Neural cell (in vitro differentiated cells): ENCODE measurements at regions not wholly inside any gene's neighbourhood (a gene's known extent, or its start where the extent isn't known, plus 50 kb on each side); places are given as distances from the start of the nearest gene placed in this dataset.

Source experiments
- H2AFZ ChIP-seq: fragments of 200-600, 300-800 bp; sonication (generic), shearing (Covaris generic); 2 replicates; pipeline ENCODE4 v1.6.0; 2014; ENCODE audit warnings: low read depth, mild to moderate bottlenecking, antibody characterized with exemption, low read length, moderate library complexity
- H3F3A ChIP-seq: fragments of 200-600 bp; shearing (Covaris generic); 2 replicates; pipeline ENCODE4 v1.6.1; 2016; ENCODE audit warnings: mild to moderate bottlenecking, moderate library complexity, mixed read lengths, antibody characterized with exemption, low read length; ENCODE audit not compliant: insufficient read depth, poor library complexity, severe bottlenecking
- H3K27ac ChIP-seq: fragments of 200-600, 300-800 bp; sonication (generic), shearing (Covaris generic); 2 replicates; pipeline ENCODE4 v1.5.1; 2014; ENCODE audit warnings: mild to moderate bottlenecking, low read length, moderate library complexity
- H3K27me3 ChIP-seq: fragments of 300-800, 200-600 bp; sonication (generic), shearing (Covaris generic); 2 replicates; pipeline ENCODE4 v1.6.0; 2014; ENCODE audit warnings: mild to moderate bottlenecking, low read depth, low read length, moderate library complexity; ENCODE audit not compliant: insufficient read depth
- H3K36me3 ChIP-seq: fragments of 300-800, 200-600 bp; sonication (generic), shearing (Covaris generic); 2 replicates; pipeline ENCODE4 v1.5.1; 2014; ENCODE audit warnings: mild to moderate bottlenecking, antibody characterized with exemption, low read length, moderate library complexity; ENCODE audit not compliant: insufficient read depth
- H3K4me2 ChIP-seq: fragments of 300-800, 200-600 bp; sonication (generic), shearing (Covaris generic); 2 replicates; pipeline ENCODE4 v1.6.0; 2014; ENCODE audit warnings: mild to moderate bottlenecking, low read length
- H3K4me3 ChIP-seq: fragments of 300-800, 200-600 bp; sonication (generic), shearing (Covaris generic); 2 replicates; pipeline ENCODE4 v1.5.1; 2014; ENCODE audit warnings: mild to moderate bottlenecking, low read length, moderate library complexity
- H3K79me2 ChIP-seq: fragments of 200-600 bp; shearing (Covaris generic); replicated peaks from 2 replicates; pipeline ENCODE4 v1.6.0; 2014; ENCODE audit warnings: mild to moderate bottlenecking, low read length, moderate library complexity; ENCODE audit not compliant: insufficient read depth
- H3K9ac ChIP-seq: fragments of 300-800, 200-600 bp; sonication (generic), shearing (Covaris generic); 2 replicates; pipeline ENCODE4 v1.6.1; 2016; ENCODE audit warnings: mild to moderate bottlenecking, low read length, mixed read lengths
- H3K9me2 ChIP-seq: fragments of 200-600 bp; shearing (Covaris generic); 2 replicates; pipeline ENCODE4 v1.6.1; 2016; ENCODE audit warnings: mild to moderate bottlenecking, low read length, mixed read lengths; ENCODE audit not compliant: insufficient read depth
- H3K9me3 ChIP-seq: fragments of 200-600, 300-800 bp; sonication (generic), shearing (Covaris generic); 2 replicates; pipeline ENCODE4 v1.6.1; 2016; ENCODE audit warnings: mild to moderate bottlenecking, mixed run types, low read length, moderate library complexity, mixed read lengths
- H4K20me1 ChIP-seq: fragments of 200-600 bp; shearing (Covaris generic); 2 replicates; pipeline ENCODE4 v1.6.1; 2016; ENCODE audit warnings: mild to moderate bottlenecking, mixed run types; ENCODE audit not compliant: insufficient read depth
- CTCF ChIP-seq: fragments of 450-650 bp; IDR thresholded peaks from 2 replicates; pipeline ENCODE4 v1.5.1; 2014; ENCODE audit warnings: antibody characterized with exemption, mild to moderate bottlenecking, moderate library complexity; ENCODE audit not compliant: poor library complexity, severe bottlenecking
- EP300 ChIP-seq: fragments of 450-650 bp; conservative IDR thresholded peaks from 2 replicates; pipeline ENCODE4 v1.6.1; 2014; ENCODE audit warnings: antibody characterized with exemption, mild to moderate bottlenecking, moderate library complexity; ENCODE audit not compliant: poor library complexity, severe bottlenecking
- EZH2 ChIP-seq: fragments of 200-600, 300-800 bp; shearing (Covaris generic), sonication (generic); IDR thresholded peaks from 2 replicates; pipeline ENCODE4 v1.6.1; 2014; ENCODE audit warnings: antibody characterized with exemption, low read length, borderline replicate concordance, mild to moderate bottlenecking; ENCODE audit not compliant: insufficient read depth, poor library complexity, severe bottlenecking
- MXI1 ChIP-seq: fragments of 450-650 bp; conservative IDR thresholded peaks from 2 replicates; pipeline ENCODE4 v1.6.1; 2014; ENCODE audit warnings: antibody characterized with exemption, mild to moderate bottlenecking; ENCODE audit not compliant: poor library complexity, severe bottlenecking
- POLR2AphosphoS5 ChIP-seq: IDR thresholded peaks from 2 replicates; pipeline ENCODE4 v1.6.1; 2012
- RAD21 ChIP-seq: fragments of 450-650 bp; conservative IDR thresholded peaks from 2 replicates; pipeline ENCODE4 v1.6.1; 2014; ENCODE audit warnings: antibody characterized with exemption, mild to moderate bottlenecking, moderate library complexity
- REST ChIP-seq: IDR thresholded peaks from 2 replicates; pipeline ENCODE4 v1.6.1; 2012; ENCODE audit warnings: borderline replicate concordance
- SMC3 ChIP-seq: fragments of 450-650 bp; conservative IDR thresholded peaks from 2 replicates; pipeline ENCODE4 v1.6.1; 2014; ENCODE audit warnings: antibody characterized with exemption, mild to moderate bottlenecking, moderate library complexity; ENCODE audit not compliant: poor library complexity
- TAF1 ChIP-seq: IDR thresholded peaks from 2 replicates; pipeline ENCODE4 v1.6.1; 2012; ENCODE audit warnings: low read depth

- Histone ChIP-seq H3K9ac (no peak overlapping the region), H2AFZ (no peak overlapping the region), H3F3A (no peaks in the 10 kb centered on the region), H3K27ac (no peak overlapping the region), H3K4me3 (no peak overlapping the region), H3K27me3 (no peaks in the 10 kb centered on the region), H3K36me3 (no peaks in the 10 kb centered on the region), H3K4me2 (no peak overlapping the region), H3K9me3 (no peaks in the 10 kb centered on the region), H3K79me2 (no peaks in the 10 kb centered on the region), H3K9me2 (no peaks in the 10 kb centered on the region), H4K20me1 (no peaks in the 10 kb centered on the region)
- TF ChIP-seq EZH2 (no peak), POLR2AphosphoS5 (no peak), REST (no peak), TAF1 (no peak), RAD21 (no peak), MXI1 (no peak), SMC3 (no peak), EP300 (no peak), CTCF (no peak)
These were observed 93.2 kb upstream of the STEAP1 start for GRCh38 chr7:90061077-90061476.

- Histone ChIP-seq H3K27ac (no peak overlapping the region), H3K79me2 (no peaks in the 10 kb centered on the region), H2AFZ (no peak overlapping the region), H3K4me2 (no peak overlapping the region), H3K27me3 (no peaks in the 10 kb centered on the region), H3K9me2 (no peaks in the 10 kb centered on the region), H3K9ac (no peak overlapping the region), H3K4me3 (no peak overlapping the region), H4K20me1 (no peaks in the 10 kb centered on the region), H3F3A (no peaks in the 10 kb centered on the region), H3K9me3 (no peaks in the 10 kb centered on the region), H3K36me3 (no peaks in the 10 kb centered on the region)
- no peak for TF ChIP-seq TAF1
- TF ChIP-seq EZH2 = no peak
- TF ChIP-seq CTCF = no peak
- TF ChIP-seq RAD21 = no peak
- TF ChIP-seq POLR2AphosphoS5 = no peak
- TF ChIP-seq REST = no peak
- no peak for TF ChIP-seq SMC3
- no peak for TF ChIP-seq EP300
- TF ChIP-seq MXI1 = no peak
These were observed 89.9 kb upstream of the STEAP1 start for GRCh38 chr7:90064370-90064769.
